HG02763 (cell line): ENCODE measurements at regions not wholly inside any gene's neighbourhood (a gene's known extent, or its start where the extent isn't known, plus 50 kb on each side); places are given as distances from the start of the nearest gene placed in this dataset.
"Not testable (repeated sequence)": the region's sequence is repeated elsewhere in the genome, so short reads cannot be mapped to it uniquely, and the experiment has no call there.

Source experiments
- ATAC-seq: cut with Tn5 transposase; IDR thresholded peaks from one replicate; pipeline ENCODE4 v1.9.1; 2021; ENCODE audit warnings: mild to moderate bottlenecking, moderate library complexity; ENCODE audit not compliant: unreplicated experiment

DNA sequence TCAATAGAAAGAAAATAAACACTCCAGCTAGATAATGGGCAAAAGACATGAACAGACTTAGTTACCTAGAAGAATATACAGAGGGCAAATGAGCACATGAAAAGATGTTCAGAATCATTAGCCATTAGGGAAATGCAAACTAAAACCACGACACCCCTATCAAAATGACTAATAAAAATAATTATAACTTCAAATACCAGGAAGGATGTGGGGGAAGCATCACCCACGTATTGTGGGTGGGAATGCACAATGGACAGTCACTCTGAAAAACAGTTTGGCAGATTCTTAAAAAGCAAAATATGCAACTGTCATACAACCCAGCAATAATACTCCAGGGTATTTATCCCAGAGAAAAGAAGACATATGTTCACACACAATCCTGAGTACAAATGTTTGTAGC lies 92.6 kb downstream of the DLL1 start:
- no peak for ATAC-seq

- ATAC-seq: no peak
Observed at GRCh38 chr6:170193326-170193821, 97.5 kb downstream of the DLL1 start.

DNA sequence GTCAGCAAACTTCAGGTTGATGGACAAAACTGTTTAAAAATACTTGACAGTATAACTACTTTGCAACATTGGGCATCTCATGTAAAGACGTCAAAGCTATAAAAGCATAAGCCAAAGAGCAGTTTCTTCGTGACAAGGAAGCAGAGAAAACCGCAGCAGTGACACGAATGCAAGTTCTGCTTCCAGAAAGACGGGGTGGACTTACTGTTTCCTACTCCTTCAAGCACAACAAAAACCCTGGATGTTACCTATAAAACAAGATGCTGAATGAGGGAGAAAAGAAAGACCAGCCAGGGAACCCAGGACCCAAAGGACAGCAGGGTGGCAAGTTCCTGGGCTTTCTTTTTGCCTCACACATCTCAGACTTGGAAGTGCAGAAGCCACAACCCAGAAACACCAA lies 98.0 kb downstream of the DLL1 start:
- no peak for ATAC-seq

GRCh38 chr6:170192101-170192500 lies 98.8 kb downstream of the DLL1 start:
- ATAC-seq: not testable (repeated sequence)

GRCh38 chr6:170190046-170190445 lies 100.8 kb downstream of the DLL1 start:
- no peak for ATAC-seq

DNA sequence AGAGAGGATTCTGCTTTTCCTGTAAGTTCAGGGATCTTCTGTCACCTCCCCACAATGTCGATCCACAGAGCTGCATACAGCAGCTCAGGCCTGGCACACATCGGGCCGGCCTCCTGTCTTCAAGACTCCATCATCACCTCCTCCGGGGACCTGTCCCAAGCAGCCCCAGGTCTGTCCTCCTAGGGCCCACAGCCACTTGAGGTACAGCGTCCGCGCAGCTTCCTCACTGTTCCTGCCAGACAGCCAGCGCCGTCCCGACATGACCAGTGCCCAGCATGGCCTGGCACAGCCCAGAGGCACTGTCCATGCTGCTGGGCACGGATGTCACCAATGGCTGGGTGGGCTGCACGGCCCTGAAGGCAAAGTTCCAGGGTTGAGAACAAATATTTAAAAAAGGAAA lies 101.6 kb downstream of the DLL1 start:
- ATAC-seq: no peak

DNA sequence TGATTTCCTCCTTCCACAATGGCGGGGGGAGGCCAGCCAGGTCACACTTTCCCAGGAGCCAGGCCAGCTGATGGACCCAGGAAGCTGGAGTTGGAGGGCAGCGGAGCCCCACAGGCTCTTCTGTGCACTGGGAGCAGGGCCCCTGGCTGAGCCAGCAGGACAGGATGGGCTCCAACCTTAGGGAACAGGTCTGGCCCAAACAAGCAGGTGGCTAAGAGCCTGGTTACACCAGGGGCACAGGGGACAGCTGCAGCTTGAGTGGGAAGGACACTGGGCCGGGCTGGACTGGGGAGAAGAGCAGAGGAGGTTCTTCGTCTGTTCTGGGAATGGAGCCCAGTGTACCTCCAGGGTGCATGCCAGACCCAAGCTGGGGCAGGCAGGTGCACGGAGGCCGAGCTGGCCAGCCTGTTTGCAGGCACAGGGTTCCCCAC lies 102.3 kb downstream of the DLL1 start:
- no peak for ATAC-seq

DNA sequence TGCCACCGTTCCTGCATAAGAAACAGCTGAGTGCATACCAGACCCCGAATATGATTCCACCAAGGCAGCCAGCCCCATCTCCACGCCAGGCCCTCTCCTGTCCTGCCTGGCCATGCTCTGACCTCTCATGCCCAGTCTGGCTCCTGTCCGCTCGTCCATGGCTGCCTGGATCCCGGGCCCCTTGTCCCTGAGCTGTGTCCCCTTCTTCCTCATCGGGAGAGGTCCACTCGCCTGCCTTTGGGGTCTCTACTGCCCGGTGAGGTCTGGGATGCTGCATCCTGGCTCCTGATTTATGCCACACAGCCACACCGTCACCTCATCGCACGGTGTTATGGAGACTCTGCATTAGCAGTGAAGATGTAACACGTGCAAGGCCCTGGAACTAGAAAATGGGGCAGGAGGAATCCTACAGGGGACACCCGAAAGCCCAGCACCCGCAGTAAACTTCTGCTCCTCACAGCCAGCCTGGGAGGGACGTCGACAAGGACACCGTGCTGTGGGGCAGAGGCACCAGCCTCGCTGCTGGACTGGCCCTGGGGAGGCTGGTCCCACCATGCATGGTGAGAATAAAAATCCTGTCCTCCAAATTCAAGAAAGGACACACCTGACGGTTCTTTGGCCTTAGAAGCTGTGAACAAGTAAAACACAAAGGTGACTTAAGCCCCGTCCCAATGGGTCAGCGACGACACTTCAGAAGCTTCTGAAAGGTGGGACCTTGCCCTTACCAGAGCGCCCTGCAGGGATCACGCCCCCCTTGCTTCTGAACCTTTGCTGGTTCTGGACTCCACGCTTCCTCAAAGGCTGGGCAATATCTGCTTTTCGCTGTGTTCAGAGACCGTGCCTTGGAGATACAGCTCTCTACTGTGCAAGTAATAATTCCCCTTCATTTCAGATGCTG lies 103.0 kb downstream of the DLL1 start:
- ATAC-seq: no peak

DNA sequence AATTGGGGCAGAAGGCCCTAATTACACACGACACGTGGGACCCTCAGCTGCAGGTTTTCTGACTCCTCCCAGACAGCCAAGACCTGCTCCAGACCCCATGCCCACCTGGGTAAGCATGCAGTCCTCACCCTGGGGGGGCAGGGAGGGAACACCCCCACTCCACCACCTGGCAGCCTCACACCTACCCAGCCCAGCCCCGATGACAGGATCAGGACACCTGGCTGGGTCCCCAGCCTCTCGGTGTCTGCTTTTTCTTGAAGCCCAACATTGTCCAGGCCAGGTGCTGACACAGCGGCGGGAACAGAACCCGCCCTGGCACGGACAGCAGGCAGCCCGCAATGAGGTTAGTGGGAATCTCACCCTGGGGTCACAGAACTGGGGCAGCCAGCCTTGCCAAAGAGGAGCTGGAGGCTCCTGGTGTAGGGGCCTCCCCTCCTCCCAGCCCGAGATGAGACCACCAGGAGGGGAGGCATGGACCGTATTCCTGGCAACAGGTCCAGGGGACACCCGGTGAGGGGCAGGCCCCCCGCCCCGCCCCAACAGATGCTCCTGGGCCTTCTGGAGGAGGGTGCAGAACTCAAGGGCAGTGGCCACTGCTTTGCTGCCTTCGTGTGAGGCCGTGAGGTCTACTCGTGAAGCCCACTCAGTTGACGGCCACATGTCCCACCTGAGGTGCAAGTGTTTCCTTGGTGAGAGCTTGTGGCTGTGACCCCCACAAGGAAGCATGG lies 103.8 kb downstream of the DLL1 start:
- ATAC-seq: no peak

GRCh38 chr6:170186006-170186935 lies 104.6 kb downstream of the DLL1 start:
- no peak for ATAC-seq

DNA sequence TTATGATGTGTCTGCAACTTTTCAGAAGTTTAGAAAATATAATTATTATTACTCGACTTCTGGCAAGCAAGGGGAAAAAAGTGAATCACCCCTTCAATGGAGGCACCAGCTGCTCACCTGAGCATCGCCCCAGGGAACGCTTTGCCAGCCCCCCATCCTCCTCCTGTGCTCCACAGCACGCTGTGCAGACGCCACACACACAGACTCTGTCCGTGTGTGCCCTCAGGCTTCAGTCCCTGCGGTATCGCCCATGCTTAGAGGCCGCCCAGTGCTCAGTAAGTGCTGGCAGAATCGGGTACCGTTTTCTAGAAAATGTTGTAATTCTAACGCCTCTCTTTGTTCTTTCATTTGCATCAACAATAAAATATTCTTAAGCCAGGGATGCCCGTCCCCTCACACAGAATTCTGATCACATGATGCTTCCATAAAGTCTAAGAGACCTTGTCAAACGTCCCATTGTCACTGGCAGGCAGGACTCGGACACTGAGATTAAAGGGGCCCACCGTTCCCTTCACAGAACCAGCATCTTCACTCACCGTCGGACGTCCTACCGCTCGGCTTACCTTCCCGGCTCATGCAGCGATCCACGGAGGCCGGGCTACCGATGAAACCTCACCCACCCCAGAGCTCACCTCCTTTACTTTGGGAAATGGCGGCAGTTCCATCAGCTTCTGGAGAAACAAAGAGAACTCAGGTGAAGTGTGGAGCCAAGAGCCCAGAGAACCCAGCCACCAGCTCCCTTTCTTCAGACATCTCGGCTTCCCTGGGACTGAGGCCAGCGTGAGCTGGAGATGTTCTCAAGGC lies 105.5 kb downstream of the DLL1 start:
- ATAC-seq: no peak

GRCh38 chr6:170184316-170184715 lies 106.6 kb downstream of the DLL1 start:
- ATAC-seq: no peak

DNA sequence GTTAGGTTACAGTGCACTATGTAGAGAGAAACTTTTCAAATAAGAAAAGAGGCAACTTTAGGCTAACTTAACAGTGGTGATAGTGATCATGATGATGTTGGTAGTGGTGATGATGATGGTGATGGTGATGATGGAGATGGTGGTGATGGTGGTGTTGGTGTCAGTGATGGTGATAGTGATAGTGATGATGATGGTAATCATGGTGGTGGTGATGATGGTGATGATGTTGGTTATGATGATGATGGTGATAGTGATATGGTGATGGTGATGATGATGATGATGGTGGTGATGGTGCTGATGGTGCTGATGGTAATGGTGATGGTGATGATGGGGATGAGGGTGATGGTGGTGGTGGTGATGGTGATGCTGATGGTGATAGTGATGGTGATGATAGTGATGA lies 107.4 kb downstream of the DLL1 start:
- ATAC-seq: no peak

DNA sequence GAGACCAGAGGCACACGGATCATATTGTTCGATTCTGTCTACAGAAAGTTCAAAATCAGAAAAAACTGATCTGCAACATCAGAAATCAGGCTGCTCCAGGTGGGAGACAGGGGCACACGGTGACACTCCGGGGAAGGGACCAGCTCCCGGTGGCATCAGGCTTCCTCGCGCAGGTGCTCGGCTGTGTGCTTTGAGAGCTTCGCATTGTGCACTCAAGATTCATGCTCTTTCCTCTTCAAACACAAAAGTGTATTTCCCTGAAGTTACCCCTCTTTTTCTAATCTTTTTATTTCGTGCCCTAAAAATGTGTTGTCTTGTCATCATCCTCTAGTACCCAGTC lies 108.1 kb downstream of the DLL1 start:
- no peak for ATAC-seq

- ATAC-seq: no peak
Observed at GRCh38 chr6:170182093-170182780, 108.6 kb downstream of the DLL1 start.

DNA sequence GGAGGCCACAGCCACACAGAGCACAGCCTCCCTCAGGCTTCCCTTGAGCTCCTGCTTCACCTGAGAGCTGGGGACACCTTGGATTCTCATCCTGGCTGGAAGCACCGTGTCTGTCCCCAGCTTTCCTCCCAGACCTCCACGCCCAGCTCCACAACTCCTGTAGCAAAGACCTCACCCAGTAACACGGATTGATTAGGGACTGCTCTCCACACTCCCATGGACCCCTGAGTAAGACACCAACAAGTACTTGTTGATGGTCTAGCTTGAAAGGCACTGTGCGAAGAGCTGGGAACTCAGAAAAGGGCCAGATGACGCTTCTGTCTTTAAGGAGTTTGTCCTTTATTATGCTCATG lies 109.6 kb downstream of the DLL1 start:
- ATAC-seq: no peak

DNA sequence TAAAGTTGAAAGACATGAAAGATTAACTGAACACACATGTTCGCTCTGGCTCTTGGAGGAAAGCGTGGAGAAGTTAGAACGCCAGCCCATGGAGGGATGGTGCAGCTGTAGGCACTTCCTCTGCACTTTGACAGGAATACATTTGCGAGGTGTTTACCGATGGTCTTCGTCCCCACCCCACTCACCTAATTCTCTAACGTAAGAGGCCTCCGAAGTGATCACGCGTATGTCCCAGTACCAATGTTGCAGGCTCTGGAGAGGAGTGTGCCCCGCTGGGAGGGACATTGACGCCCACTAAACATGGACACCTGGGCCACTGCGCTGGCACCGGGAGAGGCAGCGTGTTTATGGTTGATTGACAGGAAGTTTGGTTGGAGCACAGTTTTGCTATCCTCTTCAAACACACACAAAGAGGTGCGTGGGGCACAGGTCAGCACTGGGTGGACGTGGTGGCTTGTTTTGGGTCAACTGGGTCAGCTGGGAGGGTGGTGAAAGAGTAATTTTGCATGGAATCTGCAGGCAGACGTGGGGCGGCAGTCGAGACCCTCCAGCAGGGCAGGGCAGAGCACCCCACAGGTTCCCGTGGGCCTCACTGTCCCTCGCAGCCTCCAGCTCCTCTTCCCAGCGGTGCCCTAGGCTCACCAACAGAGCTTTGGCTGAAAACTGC lies 110.1 kb downstream of the DLL1 start:
- ATAC-seq: no peak

- ATAC-seq: no peak
Observed at GRCh38 chr6:170179616-170180324, 111.1 kb downstream of the DLL1 start.
